Esophagus muscularis mucosa (tissue), 3 donors: ENCODE measurements at regions not wholly inside any gene's neighbourhood (a gene's known extent, or its start where the extent isn't known, plus 50 kb on each side); places are given as distances from the start of the nearest gene placed in this dataset.

Source experiments
- CTCF ChIP-seq, 3 experiments: fragments of 200-600 bp in 2 of 3; fragments of 450-650 bp in 1 of 3; sonication (generic) in 2 of 3; IDR thresholded peaks; one replicate each; pipeline ENCODE4 v1.5.1; 2017 to 2019; ENCODE audit warnings: antibody characterized with exemption in 3 of 3, mild to moderate bottlenecking in 2 of 3, moderate library complexity in 1 of 3
- POLR2A ChIP-seq: fragments of 450-650 bp; IDR thresholded peaks from one replicate; pipeline ENCODE4 v1.6.1; 2017; ENCODE audit warnings: antibody characterized with exemption, moderate library complexity, mild to moderate bottlenecking, low read depth

DNA sequence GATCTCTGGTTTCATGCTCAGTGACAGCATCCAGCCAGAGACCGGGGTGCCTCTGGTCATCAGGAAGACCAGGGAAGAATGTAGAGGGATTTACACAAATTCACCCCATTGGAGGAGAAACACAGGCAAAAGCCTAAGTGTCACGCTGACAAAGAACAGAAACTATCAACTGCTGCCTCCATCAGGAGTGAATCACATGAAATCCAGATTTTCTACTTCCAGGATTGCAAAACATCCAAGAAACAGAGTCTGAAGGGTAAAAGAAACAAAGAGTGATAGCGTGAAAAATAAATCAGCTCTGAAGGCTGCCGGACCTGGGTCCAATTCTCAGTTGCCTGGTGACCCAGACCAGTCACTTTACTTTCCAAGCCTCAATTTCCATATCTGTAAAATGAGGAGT is 136.1 kb upstream of the MAP1LC3B2 start:
- TF ChIP-seq POLR2A: no peak
- no peak for TF ChIP-seq CTCF (IDR thresholded peaks at IDR 0.05)
